GM23338 (cell line): ENCODE measurements at regions not wholly inside any gene's neighbourhood (a gene's known extent, or its start where the extent isn't known, plus 50 kb on each side); places are given as distances from the start of the nearest gene placed in this dataset.

Experiments
- ATAC-seq: fragments of 200-7000 bp; cut with Tn5 transposase; 3 replicates; pipeline ENCODE4 v1.9.1; 2020
- DNase-seq: peaks from one replicate; pipeline ENCODE4 v3.0.0-alpha.2; 2015; ENCODE audit warnings: low spot score
- H2AFZ ChIP-seq: fragments of 200-600 bp; sonication (generic); 2 replicates; pipeline ENCODE4 v1.8.0; 2016; ENCODE audit warnings: antibody characterized with exemption, mild to moderate bottlenecking, moderate library complexity
- H3F3A ChIP-seq: fragments of 200-600 bp; sonication (generic); replicated peaks from 2 replicates; pipeline ENCODE4 v1.8.0; 2017; ENCODE audit warnings: antibody characterized with exemption, mixed run types, low read depth
- H3K27ac ChIP-seq: fragments of 200-600 bp; sonication (generic); 2 replicates; pipeline ENCODE4 v1.6.1; 2016; ENCODE audit warnings: low read depth
- H3K27me3 ChIP-seq: fragments of 200-600 bp; sonication (generic); 2 replicates; pipeline ENCODE4 v1.8.0; 2016; ENCODE audit warnings: mild to moderate bottlenecking, mixed run types, moderate library complexity; ENCODE audit not compliant: insufficient read depth
- H3K36me3 ChIP-seq: fragments of 200-600 bp; sonication (generic); 2 replicates; pipeline ENCODE4 v1.8.0; 2016; ENCODE audit warnings: mild to moderate bottlenecking; ENCODE audit not compliant: insufficient read depth
- H3K4me1 ChIP-seq: fragments of 200-600 bp; sonication (generic); 2 replicates; pipeline ENCODE4 v1.8.0; 2016; ENCODE audit warnings: mild to moderate bottlenecking, moderate library complexity; ENCODE audit not compliant: insufficient read depth
- H3K4me2 ChIP-seq: fragments of 200-600 bp; sonication (generic); 2 replicates; pipeline ENCODE4 v1.7.1; 2017; ENCODE audit warnings: mixed run types
- H3K4me3 ChIP-seq: fragments of 200-600 bp; sonication (generic); 2 replicates; pipeline ENCODE4 v1.6.1; 2016; ENCODE audit warnings: mixed run types
- H3K79me2 ChIP-seq: fragments of 200-600 bp; sonication (generic); replicated peaks from 2 replicates; pipeline ENCODE4 v1.8.0; 2017; ENCODE audit warnings: mild to moderate bottlenecking; ENCODE audit not compliant: insufficient read depth
- H3K9me2 ChIP-seq: fragments of 200-600 bp; sonication (generic); 2 replicates; pipeline ENCODE4 v1.8.0; 2017; ENCODE audit not compliant: insufficient read depth
- H4K20me1 ChIP-seq: fragments of 200-600 bp; sonication (generic); replicated peaks from 2 replicates; pipeline ENCODE4 v1.8.0; 2017; ENCODE audit warnings: mild to moderate bottlenecking; ENCODE audit not compliant: insufficient read depth
- H3K27ac Mint-ChIP-seq: 2 replicates; pipeline ENCODE4 v1.8.0; 2020; ENCODE audit warnings: inconsistent platforms, mild to moderate bottlenecking, moderate library complexity, mixed read lengths
- H3K27me3 Mint-ChIP-seq: 3 replicates; pipeline ENCODE4 v1.8.0; 2022; ENCODE audit warnings: low read depth, mild to moderate bottlenecking, moderate library complexity, mixed read lengths, inconsistent platforms; ENCODE audit not compliant: insufficient read depth, poor library complexity
- H3K36me3 Mint-ChIP-seq: 3 replicates; pipeline ENCODE4 v1.8.0; 2021; ENCODE audit warnings: low read depth, mild to moderate bottlenecking, inconsistent platforms, moderate library complexity, mixed read lengths
- H3K4me1 Mint-ChIP-seq: 3 replicates; pipeline ENCODE4 v1.8.0; 2020; ENCODE audit warnings: mild to moderate bottlenecking, inconsistent platforms, mixed read lengths
- H3K4me3 Mint-ChIP-seq: 3 replicates; pipeline ENCODE4 v1.8.0; 2021; ENCODE audit warnings: moderate library complexity, mild to moderate bottlenecking, inconsistent platforms, mixed read lengths
- H3K9me3 Mint-ChIP-seq: 3 replicates; pipeline ENCODE4 v1.8.0; 2020; ENCODE audit warnings: moderate library complexity, mild to moderate bottlenecking, inconsistent platforms, mixed read lengths
- CREB1 ChIP-seq: fragments of 250-450 bp; sonication (Bioruptor Pico); IDR thresholded peaks from 2 replicates; pipeline ENCODE4 v1.5.0; 2020; ENCODE audit warnings: low read depth, mild to moderate bottlenecking, moderate library complexity
- EZH2 ChIP-seq: fragments of 200-600 bp; sonication (generic); IDR thresholded peaks from one replicate; pipeline ENCODE4 v1.8.0; 2017; ENCODE audit warnings: antibody characterized with exemption, mild to moderate bottlenecking, low read depth; ENCODE audit not compliant: unreplicated experiment
- EZH2phosphoT487 ChIP-seq: fragments of 200-600 bp; sonication (generic); IDR thresholded peaks from one replicate; pipeline ENCODE4 v1.8.1; 2018; ENCODE audit warnings: antibody characterized with exemption; ENCODE audit not compliant: unreplicated experiment
- JUNB ChIP-seq: IDR thresholded peaks from one replicate; pipeline ENCODE4 v1.6.1; 2016; ENCODE audit warnings: antibody characterized with exemption; ENCODE audit not compliant: unreplicated experiment
- POLR2AphosphoS5 ChIP-seq: IDR thresholded peaks from 2 replicates; pipeline ENCODE4 v1.6.1; 2016; ENCODE audit warnings: antibody characterized with exemption, low read depth
- STAT1 ChIP-seq: IDR thresholded peaks from one replicate; pipeline ENCODE4 v1.6.1; 2016; ENCODE audit warnings: antibody characterized with exemption; ENCODE audit not compliant: unreplicated experiment
- ZNF114 ChIP-seq: fragments of 250-450 bp; sonication (Bioruptor Pico); IDR thresholded peaks from 2 replicates; pipeline ENCODE4 v1.5.0; 2020; ENCODE audit warnings: mild to moderate bottlenecking, moderate library complexity
- ZNF331 ChIP-seq: fragments of 250-450 bp; sonication (Bioruptor Pico); IDR thresholded peaks from 2 replicates; pipeline ENCODE4 v1.5.0; 2020; ENCODE audit warnings: low read depth, mild to moderate bottlenecking, moderate library complexity
- ZNF462 ChIP-seq: fragments of 250-450 bp; sonication (Bioruptor Pico); IDR thresholded peaks from 2 replicates; pipeline ENCODE4 v1.5.0; 2020; ENCODE audit warnings: mild to moderate bottlenecking, moderate library complexity
- TF ChIP-seq, protein P1 (sequence below): IDR thresholded peaks from 2 replicates; pipeline ENCODE4 v1.6.1; 2016; ENCODE audit warnings: antibody characterized with exemption

- H3K9me3 Mint-ChIP-seq = no peaks in the 10 kb centered on the region
- H3K4me2 ChIP-seq = no peak overlapping the region
- no peak for DNase-seq
- 0 out of 2 replicates have a peak, but pooled peaks cover 3% of the 10 kb centered on the region for H3K79me2 ChIP-seq
- no peak overlapping the region for H3K27ac ChIP-seq
- no peaks in the 10 kb centered on the region for H3F3A ChIP-seq
- H3K27me3 Mint-ChIP-seq = peaks cover 4% of the 10 kb centered on the region
- ATAC-seq = no peak
- no peak overlapping the region for H3K4me3 ChIP-seq
- H3K4me3 Mint-ChIP-seq = no peak overlapping the region
- H3K9me2 ChIP-seq = no peaks in the 10 kb centered on the region
- no peaks in the 10 kb centered on the region for H3K36me3 ChIP-seq
- no peaks in the 10 kb centered on the region for H3K36me3 Mint-ChIP-seq
- TF ChIP-seq EZH2 = no peak
- TF ChIP-seq CREB1 (CRISPR knock-in tag) = no peak
- TF ChIP-seq EZH2phosphoT487 = no peak
- TF ChIP-seq JUNB = no peak
- no peak for TF ChIP-seq ZNF462 (CRISPR knock-in tag)
- TF ChIP-seq ZNF331 = no peak
- TF ChIP-seq STAT1 = no peak
- no peak for TF ChIP-seq POLR2AphosphoS5
- no peaks in the 10 kb centered on the region for H3K27me3 ChIP-seq
- H3K27ac Mint-ChIP-seq = no peak overlapping the region
- H3K4me1 Mint-ChIP-seq = peaks cover 34% of the 10 kb centered on the region
- H3K4me1 ChIP-seq = peaks cover 32% of the 10 kb centered on the region
- no peaks in the 10 kb centered on the region for H4K20me1 ChIP-seq
- H2AFZ ChIP-seq = no peak overlapping the region
Observed at GRCh38 chr6:22151892-22152291, 144.9 kb downstream of the PRL start.

DNA sequence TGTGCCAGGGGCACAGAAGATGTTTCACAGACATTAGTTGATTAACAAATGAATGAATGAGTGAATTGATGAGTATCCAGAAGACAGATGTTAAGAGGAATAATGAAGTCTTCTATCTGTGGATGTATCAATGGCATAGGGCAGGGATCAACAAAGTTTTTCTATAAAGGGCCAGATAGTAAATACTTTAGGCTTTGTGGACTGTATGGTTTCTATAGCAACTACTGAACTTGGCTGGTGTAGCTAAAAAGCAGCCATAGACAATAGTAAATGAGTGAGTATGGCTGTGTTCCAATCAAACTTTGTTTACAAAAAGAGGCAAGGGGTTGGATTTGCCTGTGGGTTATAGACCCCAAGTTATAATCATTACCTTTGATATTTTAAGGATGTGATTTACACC, 144.0 kb downstream of the PRL start:
- H3K9me2 ChIP-seq = no peaks in the 10 kb centered on the region
- H3K79me2 ChIP-seq = no peaks in the 10 kb centered on the region
- no peak overlapping the region for H2AFZ ChIP-seq
- peaks cover 24% of the 10 kb centered on the region for H3K4me1 Mint-ChIP-seq
- no peak overlapping the region for H3K4me3 ChIP-seq
- no peak for DNase-seq
- H3K4me2 ChIP-seq = no peak overlapping the region
- H3K27ac ChIP-seq = no peak overlapping the region
- H3K36me3 ChIP-seq = no peaks in the 10 kb centered on the region
- H3K27ac Mint-ChIP-seq = no peak overlapping the region
- no peak for ATAC-seq
- H3F3A ChIP-seq = no peaks in the 10 kb centered on the region
- H3K4me1 ChIP-seq = peaks cover 22% of the 10 kb centered on the region
- H3K4me3 Mint-ChIP-seq = no peak overlapping the region
- no peaks in the 10 kb centered on the region for H3K27me3 ChIP-seq
- H3K36me3 Mint-ChIP-seq = no peaks in the 10 kb centered on the region
- H3K9me3 Mint-ChIP-seq = no peaks in the 10 kb centered on the region
- H3K27me3 Mint-ChIP-seq = peaks cover 4% of the 10 kb centered on the region
- no peaks in the 10 kb centered on the region for H4K20me1 ChIP-seq
- TF ChIP-seq JUNB = no peak
- TF ChIP-seq POLR2AphosphoS5 = no peak
- TF ChIP-seq, protein P1, sequence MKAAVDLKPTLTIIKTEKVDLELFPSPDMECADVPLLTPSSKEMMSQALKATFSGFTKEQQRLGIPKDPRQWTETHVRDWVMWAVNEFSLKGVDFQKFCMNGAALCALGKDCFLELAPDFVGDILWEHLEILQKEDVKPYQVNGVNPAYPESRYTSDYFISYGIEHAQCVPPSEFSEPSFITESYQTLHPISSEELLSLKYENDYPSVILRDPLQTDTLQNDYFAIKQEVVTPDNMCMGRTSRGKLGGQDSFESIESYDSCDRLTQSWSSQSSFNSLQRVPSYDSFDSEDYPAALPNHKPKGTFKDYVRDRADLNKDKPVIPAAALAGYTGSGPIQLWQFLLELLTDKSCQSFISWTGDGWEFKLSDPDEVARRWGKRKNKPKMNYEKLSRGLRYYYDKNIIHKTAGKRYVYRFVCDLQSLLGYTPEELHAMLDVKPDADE = no peak
- TF ChIP-seq EZH2phosphoT487 = no peak
- no peak for TF ChIP-seq ZNF114 (CRISPR knock-in tag)
